ENCODE measurements at regions not wholly inside any gene's neighbourhood (a gene's known extent, or its start where the extent isn't known, plus 50 kb on each side); places are given as distances from the start of the nearest gene placed in this dataset.

DNA sequence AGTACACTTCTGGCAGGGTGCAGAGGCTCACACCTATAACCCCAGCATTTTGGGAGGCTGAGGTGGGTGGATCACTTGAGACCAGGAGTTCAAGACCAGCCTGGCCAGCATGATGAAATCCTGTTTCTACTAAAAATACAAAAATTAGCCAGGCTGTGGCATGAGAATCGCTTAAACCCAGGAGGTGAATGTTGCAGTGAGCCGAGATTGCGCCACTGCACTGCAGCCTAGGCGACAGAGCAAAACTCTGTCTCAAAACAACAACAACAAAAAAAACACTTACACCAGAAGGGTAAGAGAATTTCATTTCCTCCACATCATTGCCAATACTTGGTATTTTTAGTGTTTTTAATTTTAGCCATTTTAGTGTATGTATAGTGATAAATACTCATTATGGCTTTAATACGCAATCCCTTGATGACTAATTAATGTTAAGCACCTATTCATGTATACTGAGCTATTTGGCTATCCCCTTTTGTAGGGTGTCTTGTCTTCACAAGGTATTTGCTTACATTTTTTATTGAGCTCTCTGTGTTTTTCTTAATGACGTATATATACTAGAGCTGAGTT is 77.1 kb upstream of the TNR start:
- H3K23ac ChIP-seq (ENCODE audit: low read length), result no peak overlapping the region
- no peak overlapping the region for H3K4ac ChIP-seq (ENCODE audit: low read depth, low read length)
- peaks cover 14 to 17% of the 10 kb centered on the region in 2 experiments for H3K4me1 ChIP-seq (ENCODE audit: control insufficient read depth in 1 of 2, insufficient read depth in 2 of 2, low read length in 2 of 2)
- no peak overlapping the region for H4K91ac ChIP-seq (ENCODE audit: low read depth, low read length)
- no peak overlapping the region for H4K12ac ChIP-seq (ENCODE audit: low read depth, low read length)
- peaks cover 1% of the 10 kb centered on the region for H3K9me3 ChIP-seq (ENCODE audit: insufficient read depth, low read depth, low read length)
- H4K8ac ChIP-seq (ENCODE audit: low read depth, low read length), result no peak overlapping the region
- no peak overlapping the region for H2AFZ ChIP-seq (ENCODE audit: insufficient read depth, low read length, poor library complexity)
- H3K27me3 ChIP-seq (ENCODE audit: insufficient read depth, low read length), result no peaks in the 10 kb centered on the region
- no peak overlapping the region for H2AK5ac ChIP-seq (ENCODE audit: low read length)
- H3K36me3 ChIP-seq (ENCODE audit: control insufficient read depth in 1 of 2, insufficient read depth in 2 of 2, low read length in 2 of 2), result no peaks in the 10 kb centered on the region
- no peak overlapping the region for H3K4me3 ChIP-seq (ENCODE audit: low read depth, low read length)
- no peak overlapping the region for H2BK5ac ChIP-seq (ENCODE audit: low read depth, low read length, poor library complexity)
- no peak overlapping the region for H3K18ac ChIP-seq (ENCODE audit: low read length)
- no CpG with 5 or more reads among the region's 6 CpGs for WGBS (ENCODE audit: extremely low coverage, insufficient coverage, insufficient read length)
- H3K9ac ChIP-seq (ENCODE audit: low read length), result no peak overlapping the region
- H3K14ac ChIP-seq (ENCODE audit: low read length), result no peak overlapping the region
- H3K4me2 ChIP-seq (ENCODE audit: low read length), result no peak overlapping the region
- no peak overlapping the region for H2BK120ac ChIP-seq (ENCODE audit: insufficient read depth, low read length, poor library complexity)
- no peak overlapping the region for H3K27ac ChIP-seq (ENCODE audit: low read depth, low read length)
- DNase-seq, result peak; percentile 30 to 66
- peaks cover 6% of the 10 kb centered on the region for H3K79me1 ChIP-seq (ENCODE audit: low read length)
- H3K79me2 ChIP-seq (ENCODE audit: control insufficient read depth, insufficient read depth, low read length, poor library complexity), result no peaks in the 10 kb centered on the region
- H2BK12ac ChIP-seq (ENCODE audit: low read length), result no peak overlapping the region

DNA sequence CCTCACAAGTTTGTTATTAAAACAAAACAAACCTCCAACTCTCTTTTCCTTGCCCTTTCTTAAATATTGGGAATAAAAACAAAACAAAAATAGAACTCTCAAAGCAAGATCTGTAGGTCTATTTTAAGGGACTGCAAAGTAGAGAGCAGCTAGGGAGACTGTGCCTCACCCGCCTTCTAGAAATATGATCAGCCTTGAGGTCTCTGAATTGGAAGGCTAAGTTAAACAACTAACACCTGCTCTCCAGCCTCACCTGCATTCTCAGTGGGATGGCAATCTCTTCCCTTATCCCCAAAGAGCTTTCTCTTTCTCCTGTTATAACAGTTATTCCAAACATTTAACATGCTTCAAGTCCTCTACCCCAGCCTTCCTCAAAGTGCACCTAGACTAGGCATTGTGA is 75.5 kb upstream of the TNR start:
- H2AK5ac ChIP-seq (ENCODE audit: low read length), result no peak overlapping the region
- H3K4me1 ChIP-seq (ENCODE audit: control insufficient read depth in 1 of 2, insufficient read depth in 2 of 2, low read length in 2 of 2), result peaks cover 10 to 12% of the 10 kb centered on the region in 2 experiments
- H3K4me3 ChIP-seq (ENCODE audit: low read depth, low read length), result no peak overlapping the region
- no CpG with 5 or more reads among the region's 1 CpG for WGBS (ENCODE audit: extremely low coverage, insufficient coverage, insufficient read length)
- H3K23ac ChIP-seq (ENCODE audit: low read length), result no peak overlapping the region
- peaks cover 1% of the 10 kb centered on the region for H3K9me3 ChIP-seq (ENCODE audit: insufficient read depth, low read depth, low read length)
- no peak overlapping the region for H3K4ac ChIP-seq (ENCODE audit: low read depth, low read length)
- no peaks in the 10 kb centered on the region for H3K27me3 ChIP-seq (ENCODE audit: insufficient read depth, low read length)
- no peak overlapping the region for H2BK120ac ChIP-seq (ENCODE audit: insufficient read depth, low read length, poor library complexity)
- no peak overlapping the region for H2AFZ ChIP-seq (ENCODE audit: insufficient read depth, low read length, poor library complexity)
- H4K91ac ChIP-seq (ENCODE audit: low read depth, low read length), result no peak overlapping the region
- DNase-seq, result no peak
- H3K4me2 ChIP-seq (ENCODE audit: low read length), result no peak overlapping the region
- no peak overlapping the region for H3K14ac ChIP-seq (ENCODE audit: low read length)
- no peaks in the 10 kb centered on the region for H3K79me2 ChIP-seq (ENCODE audit: control insufficient read depth, insufficient read depth, low read length, poor library complexity)
- H4K8ac ChIP-seq (ENCODE audit: low read depth, low read length), result no peak overlapping the region
- no peak overlapping the region for H2BK5ac ChIP-seq (ENCODE audit: low read depth, low read length, poor library complexity)
- no peak overlapping the region for H3K18ac ChIP-seq (ENCODE audit: low read length)
- H3K79me1 ChIP-seq (ENCODE audit: low read length), result peaks cover 6% of the 10 kb centered on the region
- H2BK12ac ChIP-seq (ENCODE audit: low read length), result no peak overlapping the region
- no peaks in the 10 kb centered on the region for H3K36me3 ChIP-seq (ENCODE audit: control insufficient read depth in 1 of 2, insufficient read depth in 2 of 2, low read length in 2 of 2)
- no peak overlapping the region for H3K27ac ChIP-seq (ENCODE audit: low read depth, low read length)
- no peak overlapping the region for H3K9ac ChIP-seq (ENCODE audit: low read length)
- no peak overlapping the region for H4K12ac ChIP-seq (ENCODE audit: low read depth, low read length)

DNA sequence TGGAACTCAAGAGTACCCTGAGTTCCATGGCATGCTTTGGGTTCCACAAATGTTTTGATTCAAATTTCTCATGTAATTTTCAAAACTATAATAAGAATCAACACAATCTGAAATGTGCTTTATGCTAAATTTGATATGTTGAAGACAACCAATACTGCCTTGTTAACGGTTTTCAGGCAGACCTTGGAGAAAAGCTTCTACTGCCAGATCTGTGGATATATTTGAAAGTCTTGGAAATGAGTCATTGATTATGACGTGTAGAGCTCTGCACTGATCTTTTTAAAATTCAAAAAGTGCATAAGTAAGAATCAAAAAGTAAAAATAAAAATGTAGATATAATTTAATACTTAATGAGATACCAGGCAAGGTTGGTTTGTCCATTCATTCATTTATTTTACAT is 74.0 kb upstream of the TNR start:
- no peaks in the 10 kb centered on the region for H3K79me2 ChIP-seq (ENCODE audit: control insufficient read depth, insufficient read depth, low read length, poor library complexity)
- H3K4me1 ChIP-seq (ENCODE audit: control insufficient read depth in 1 of 2, insufficient read depth in 2 of 2, low read length in 2 of 2), result peaks cover 2 to 3% of the 10 kb centered on the region in 2 experiments
- peaks cover 1% of the 10 kb centered on the region for H3K79me1 ChIP-seq (ENCODE audit: low read length)
- H2BK12ac ChIP-seq (ENCODE audit: low read length), result no peak overlapping the region
- H2BK5ac ChIP-seq (ENCODE audit: low read depth, low read length, poor library complexity), result no peak overlapping the region
- H3K27ac ChIP-seq (ENCODE audit: low read depth, low read length), result no peak overlapping the region
- DNase-seq, result no peak
- no peak overlapping the region for H4K91ac ChIP-seq (ENCODE audit: low read depth, low read length)
- H3K4me2 ChIP-seq (ENCODE audit: low read length), result no peak overlapping the region
- no CpG with 5 or more reads among the region's 2 CpGs for WGBS (ENCODE audit: extremely low coverage, insufficient coverage, insufficient read length)
- H2AFZ ChIP-seq (ENCODE audit: insufficient read depth, low read length, poor library complexity), result no peak overlapping the region
- H3K9me3 ChIP-seq (ENCODE audit: insufficient read depth, low read depth, low read length), result peaks cover 1% of the 10 kb centered on the region
- H4K8ac ChIP-seq (ENCODE audit: low read depth, low read length), result no peak overlapping the region
- no peaks in the 10 kb centered on the region for H3K27me3 ChIP-seq (ENCODE audit: insufficient read depth, low read length)
- no peak overlapping the region for H2AK5ac ChIP-seq (ENCODE audit: low read length)
- H3K23ac ChIP-seq (ENCODE audit: low read length), result no peak overlapping the region
- H3K9ac ChIP-seq (ENCODE audit: low read length), result no peak overlapping the region
- H3K4me3 ChIP-seq (ENCODE audit: low read depth, low read length), result no peak overlapping the region
- H3K4ac ChIP-seq (ENCODE audit: low read depth, low read length), result no peak overlapping the region
- no peak overlapping the region for H4K12ac ChIP-seq (ENCODE audit: low read depth, low read length)
- H3K14ac ChIP-seq (ENCODE audit: low read length), result no peak overlapping the region
- no peaks in the 10 kb centered on the region for H3K36me3 ChIP-seq (ENCODE audit: control insufficient read depth in 1 of 2, insufficient read depth in 2 of 2, low read length in 2 of 2)
- no peak overlapping the region for H2BK120ac ChIP-seq (ENCODE audit: insufficient read depth, low read length, poor library complexity)
- no peak overlapping the region for H3K18ac ChIP-seq (ENCODE audit: low read length)

DNA sequence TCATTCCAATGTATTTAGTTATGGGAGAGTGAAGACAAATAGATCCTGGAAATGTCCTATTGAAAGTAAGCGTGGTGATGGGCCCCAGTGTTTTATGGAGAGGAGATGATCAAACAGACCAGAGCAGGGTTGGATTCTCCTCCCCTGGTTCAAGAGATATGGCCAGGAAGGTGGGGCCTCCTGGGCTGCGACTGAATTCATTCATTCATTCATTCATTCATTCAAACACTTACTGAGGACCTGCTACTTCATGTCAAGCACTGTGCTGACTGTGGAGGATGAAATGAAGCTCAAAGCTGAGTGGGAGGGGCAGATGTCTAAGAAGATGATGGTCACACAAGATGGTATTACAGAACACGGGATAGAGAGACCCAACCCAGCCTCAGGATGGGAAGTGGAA is 71.5 kb upstream of the TNR start:
- Histone ChIP-seq H2BK12ac (ENCODE audit: low read length) (no peak overlapping the region), H2AK5ac (ENCODE audit: low read length) (no peak overlapping the region)
- no CpG with 5 or more reads among the region's 3 CpGs for WGBS (ENCODE audit: extremely low coverage, insufficient coverage, insufficient read length)

More for the DNA sequence above, 71.5 kb upstream of the TNR start:
- no peak overlapping the region for H3K23ac ChIP-seq (ENCODE audit: low read length)
- H3K14ac ChIP-seq (ENCODE audit: low read length), result no peak overlapping the region
- no peaks in the 10 kb centered on the region for H3K79me2 ChIP-seq (ENCODE audit: control insufficient read depth, insufficient read depth, low read length, poor library complexity)
- no peak overlapping the region for H4K8ac ChIP-seq (ENCODE audit: low read depth, low read length)
- no peaks in the 10 kb centered on the region for H3K9me3 ChIP-seq (ENCODE audit: insufficient read depth, low read depth, low read length)
- no peak overlapping the region for H3K4me2 ChIP-seq (ENCODE audit: low read length)
- H3K4ac ChIP-seq (ENCODE audit: low read depth, low read length), result no peak overlapping the region
- no peak overlapping the region for H2BK120ac ChIP-seq (ENCODE audit: insufficient read depth, low read length, poor library complexity)
- H3K27ac ChIP-seq (ENCODE audit: low read depth, low read length), result no peak overlapping the region
- H4K91ac ChIP-seq (ENCODE audit: low read depth, low read length), result no peak overlapping the region
- H3K79me1 ChIP-seq (ENCODE audit: low read length), result no peaks in the 10 kb centered on the region
- no peak overlapping the region for H3K4me3 ChIP-seq (ENCODE audit: low read depth, low read length)
- DNase-seq, result no peak
- no peak overlapping the region for H3K9ac ChIP-seq (ENCODE audit: low read length)
- no peak overlapping the region for H4K12ac ChIP-seq (ENCODE audit: low read depth, low read length)
- H3K4me1 ChIP-seq (ENCODE audit: control insufficient read depth in 1 of 2, insufficient read depth in 2 of 2, low read length in 2 of 2), result no peaks in the 10 kb centered on the region
- no peak overlapping the region for H3K18ac ChIP-seq (ENCODE audit: low read length)
- no peak overlapping the region for H2AFZ ChIP-seq (ENCODE audit: insufficient read depth, low read length, poor library complexity)
- no peaks in the 10 kb centered on the region for H3K27me3 ChIP-seq (ENCODE audit: insufficient read depth, low read length)
- no peaks in the 10 kb centered on the region for H3K36me3 ChIP-seq (ENCODE audit: control insufficient read depth in 1 of 2, insufficient read depth in 2 of 2, low read length in 2 of 2)
- no peak overlapping the region for H2BK5ac ChIP-seq (ENCODE audit: low read depth, low read length, poor library complexity)
